SU-DHL-6 (cell line): ENCODE measurements at regions not wholly inside any gene's neighbourhood (a gene's known extent, or its start where the extent isn't known, plus 50 kb on each side); places are given as distances from the start of the nearest gene placed in this dataset.

Experiments
- EZH2phosphoT487 ChIP-seq: fragments of 200-600 bp; sonication (generic), shearing (Covaris generic); conservative IDR thresholded peaks from 2 replicates; pipeline ENCODE4 v1.6.1; 2018; ENCODE audit warnings: mild to moderate bottlenecking, antibody characterized with exemption, low read length, moderate library complexity, mixed read lengths
- TF ChIP-seq, protein P1 (sequence below): fragments of 200-600 bp; sonication (generic); IDR thresholded peaks from one replicate; pipeline ENCODE4 v1.5.1; 2017; ENCODE audit warnings: antibody characterized with exemption, mild to moderate bottlenecking, low read length, moderate library complexity; ENCODE audit not compliant: insufficient read depth, poor library complexity, severe bottlenecking

DNA sequence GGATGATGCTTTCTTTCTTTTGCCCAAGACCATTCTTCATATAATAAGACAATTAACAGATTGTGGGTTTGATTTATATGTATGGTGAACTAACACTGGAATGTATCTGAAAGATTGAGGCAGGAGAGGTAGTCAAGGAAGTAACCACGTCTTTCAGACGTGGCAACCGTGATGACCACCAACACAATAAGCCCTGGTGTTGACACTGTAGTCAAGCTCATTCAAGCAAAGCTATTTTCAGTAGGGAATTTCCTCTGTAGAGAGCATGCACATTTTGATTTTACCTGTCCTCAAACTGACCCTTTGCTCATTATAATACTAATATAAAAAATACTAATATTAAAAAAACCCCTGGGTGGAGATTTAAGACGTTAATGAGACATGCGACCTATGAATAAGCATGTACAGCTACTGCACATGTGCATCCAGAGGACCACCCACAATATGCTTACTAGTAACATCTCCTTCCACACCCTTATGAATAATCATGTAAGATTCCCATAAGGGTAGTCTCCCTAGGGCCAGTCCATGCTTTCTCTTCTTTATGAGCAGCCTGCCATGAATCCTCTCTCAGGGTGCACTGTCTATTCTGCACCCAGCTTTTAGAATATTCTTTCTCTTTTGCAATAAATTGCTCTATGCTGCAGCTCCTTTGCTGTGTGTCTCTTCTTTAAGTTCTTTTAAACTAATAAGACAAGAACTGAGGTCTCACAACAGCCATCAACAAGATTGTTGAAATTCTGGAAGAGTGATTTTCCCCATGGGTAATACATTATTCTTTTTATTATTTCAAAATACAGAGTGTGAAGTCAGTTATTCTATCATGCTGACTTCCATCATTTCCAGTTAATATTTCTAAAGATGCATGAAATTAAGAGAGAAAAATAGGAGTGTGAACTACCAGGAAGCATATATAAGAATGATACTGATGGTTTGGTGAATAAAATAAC lies 151.3 kb upstream of the NPVF start:
- TF ChIP-seq, protein P1, sequence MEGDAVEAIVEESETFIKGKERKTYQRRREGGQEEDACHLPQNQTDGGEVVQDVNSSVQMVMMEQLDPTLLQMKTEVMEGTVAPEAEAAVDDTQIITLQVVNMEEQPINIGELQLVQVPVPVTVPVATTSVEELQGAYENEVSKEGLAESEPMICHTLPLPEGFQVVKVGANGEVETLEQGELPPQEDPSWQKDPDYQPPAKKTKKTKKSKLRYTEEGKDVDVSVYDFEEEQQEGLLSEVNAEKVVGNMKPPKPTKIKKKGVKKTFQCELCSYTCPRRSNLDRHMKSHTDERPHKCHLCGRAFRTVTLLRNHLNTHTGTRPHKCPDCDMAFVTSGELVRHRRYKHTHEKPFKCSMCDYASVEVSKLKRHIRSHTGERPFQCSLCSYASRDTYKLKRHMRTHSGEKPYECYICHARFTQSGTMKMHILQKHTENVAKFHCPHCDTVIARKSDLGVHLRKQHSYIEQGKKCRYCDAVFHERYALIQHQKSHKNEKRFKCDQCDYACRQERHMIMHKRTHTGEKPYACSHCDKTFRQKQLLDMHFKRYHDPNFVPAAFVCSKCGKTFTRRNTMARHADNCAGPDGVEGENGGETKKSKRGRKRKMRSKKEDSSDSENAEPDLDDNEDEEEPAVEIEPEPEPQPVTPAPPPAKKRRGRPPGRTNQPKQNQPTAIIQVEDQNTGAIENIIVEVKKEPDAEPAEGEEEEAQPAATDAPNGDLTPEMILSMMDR = no peak
- no peak for TF ChIP-seq EZH2phosphoT487
